Effector CD8-positive, alpha-beta T cell (primary cell): ENCODE measurements at regions not wholly inside any gene's neighbourhood (a gene's known extent, or its start where the extent isn't known, plus 50 kb on each side); places are given as distances from the start of the nearest gene placed in this dataset.
"Not testable (repeated sequence)": the region's sequence is repeated elsewhere in the genome, so short reads cannot be mapped to it uniquely, and the experiment has no call there.

Experiments used
- DNase-seq: peaks from one replicate; lab custom pipeline; 2025; lab: John Stamatoyannopoulos, UW

DNA sequence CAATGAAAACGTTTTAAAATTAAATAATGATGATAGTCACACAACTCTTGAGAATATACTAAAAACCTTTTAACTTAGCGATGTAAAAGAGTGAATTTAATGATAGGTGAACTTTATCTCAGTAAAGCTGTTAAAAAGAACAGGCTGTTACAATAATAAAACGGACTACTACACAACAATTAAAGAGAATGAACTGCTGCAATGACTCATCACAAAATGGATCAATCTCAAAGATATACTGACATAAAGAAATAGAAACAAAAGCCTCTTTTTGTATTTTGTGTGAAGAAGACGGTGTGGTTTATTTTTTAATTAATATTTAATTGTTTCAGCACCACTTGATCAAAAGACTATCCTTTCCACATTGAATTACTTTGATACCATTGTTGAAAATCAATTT is 352.4 kb upstream of the GJE1 start:
- DNase-seq: no peak

DNA sequence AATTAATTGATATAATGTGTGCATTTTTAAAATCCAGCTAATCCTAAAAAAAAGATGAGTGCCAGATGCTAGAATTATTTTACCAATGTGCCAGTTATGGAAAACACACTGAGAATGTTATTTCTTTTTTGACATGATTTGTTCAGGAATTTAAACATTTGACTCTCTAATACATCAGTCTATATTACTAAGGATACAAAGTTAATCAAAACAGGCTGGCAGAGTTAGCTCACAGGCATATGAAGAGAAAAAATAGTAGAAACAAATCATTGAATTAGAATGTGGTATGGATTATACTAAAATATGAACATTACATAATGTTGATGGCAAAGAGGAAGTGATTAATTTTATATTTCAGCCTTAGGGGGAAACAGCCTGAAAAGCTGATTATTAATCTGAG is 368.3 kb upstream of the GJE1 start:
- no peak for DNase-seq

DNA sequence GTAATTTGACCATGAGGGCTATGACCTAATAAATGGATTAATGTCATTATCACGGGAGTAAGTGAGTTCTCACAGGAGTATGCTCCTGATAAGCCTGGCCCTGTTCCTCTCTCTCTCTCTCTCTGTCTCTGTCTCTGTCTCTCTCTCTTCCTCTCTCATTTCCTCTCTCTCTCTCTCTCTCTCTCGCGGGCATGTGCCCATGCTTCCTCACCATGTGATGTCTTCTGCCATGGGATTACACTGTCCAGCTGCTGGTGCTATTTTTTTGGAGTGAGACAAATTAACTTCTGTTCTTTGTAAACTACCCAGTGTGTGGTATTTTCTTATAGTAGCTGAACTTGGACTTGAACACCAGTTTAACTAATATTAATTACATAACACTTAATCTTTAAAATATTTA is 374.3 kb upstream of the GJE1 start:
- DNase-seq: no peak

DNA sequence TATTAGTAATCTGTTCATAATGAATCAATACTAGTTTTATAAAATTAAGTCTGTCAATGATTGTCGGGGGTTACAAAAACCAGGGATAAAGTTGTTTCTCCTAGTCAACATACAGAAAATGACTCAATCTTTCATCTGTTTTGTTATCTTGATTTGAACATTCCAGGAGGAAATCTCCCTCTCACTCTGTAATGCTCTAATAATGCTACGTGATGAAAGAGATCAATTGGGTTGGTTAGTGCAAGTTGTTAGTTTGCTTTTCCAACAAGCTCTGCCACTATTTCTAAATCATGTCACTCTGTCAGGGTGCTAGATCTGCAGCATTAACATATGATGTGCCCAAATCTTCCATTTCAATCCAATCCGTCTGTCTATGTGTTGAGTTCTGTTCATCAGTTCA is 379.5 kb upstream of the GJE1 start:
- DNase-seq: no peak

DNA sequence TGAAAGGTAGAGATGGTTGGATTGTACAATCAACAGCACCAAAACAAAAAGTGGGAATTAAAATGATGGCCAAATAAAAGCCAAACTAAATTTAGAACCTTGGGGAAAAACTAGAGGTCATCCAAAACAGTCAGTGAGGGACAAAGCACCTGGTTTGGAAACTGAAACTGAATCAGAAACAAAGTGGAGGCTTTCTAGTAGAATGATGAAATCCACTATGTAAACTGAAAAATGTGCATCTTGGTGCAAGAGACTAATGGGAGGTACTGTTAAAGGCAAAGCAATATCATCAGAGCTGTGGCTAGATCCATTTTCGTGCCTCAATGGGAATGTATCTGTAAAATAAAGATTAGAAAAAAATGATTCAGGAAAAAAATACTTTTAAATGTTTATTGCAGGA is 380.0 kb upstream of the GJE1 start:
- DNase-seq: no peak

DNA sequence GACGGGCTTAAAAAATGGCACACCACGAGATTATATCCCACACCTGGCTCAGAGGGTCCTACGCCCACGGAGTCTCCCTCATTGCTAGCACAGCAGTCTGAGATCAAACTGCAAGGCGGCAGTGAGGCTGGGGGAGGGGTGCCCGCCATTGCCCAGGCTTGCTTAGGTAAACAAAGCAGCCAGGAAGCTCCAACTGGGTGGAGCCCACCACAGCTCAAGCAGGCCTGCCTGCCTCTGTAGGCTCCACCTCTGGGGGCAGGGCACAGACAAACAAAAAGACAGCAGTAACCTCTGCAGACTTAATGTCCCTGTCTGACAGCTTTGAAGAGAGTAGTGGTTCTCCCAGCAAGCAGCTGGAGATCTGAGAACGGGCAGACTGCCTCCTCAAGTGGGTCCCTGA is 386.4 kb upstream of the GJE1 start:
- DNase-seq: not testable (repeated sequence)

DNA sequence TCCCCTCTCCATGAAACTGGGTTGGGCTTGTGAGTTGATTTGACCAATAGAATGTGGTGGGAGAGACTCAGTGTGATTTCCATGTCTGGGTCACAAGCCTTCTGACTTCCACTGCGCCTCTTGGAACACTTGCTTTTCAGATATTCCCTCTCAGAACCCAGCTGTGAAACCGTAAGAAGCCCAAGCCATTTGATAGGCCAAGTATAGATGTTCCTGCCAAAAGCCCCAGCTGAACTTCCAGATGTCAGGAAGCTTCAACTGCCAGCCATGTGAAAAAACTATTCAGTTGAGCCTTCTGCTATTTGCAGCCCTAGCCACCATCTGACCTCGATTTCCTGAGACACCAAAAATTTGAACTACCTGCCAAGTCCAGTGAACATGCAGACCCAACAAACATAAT is 387.8 kb upstream of the GJE1 start:
- DNase-seq: no peak

DNA sequence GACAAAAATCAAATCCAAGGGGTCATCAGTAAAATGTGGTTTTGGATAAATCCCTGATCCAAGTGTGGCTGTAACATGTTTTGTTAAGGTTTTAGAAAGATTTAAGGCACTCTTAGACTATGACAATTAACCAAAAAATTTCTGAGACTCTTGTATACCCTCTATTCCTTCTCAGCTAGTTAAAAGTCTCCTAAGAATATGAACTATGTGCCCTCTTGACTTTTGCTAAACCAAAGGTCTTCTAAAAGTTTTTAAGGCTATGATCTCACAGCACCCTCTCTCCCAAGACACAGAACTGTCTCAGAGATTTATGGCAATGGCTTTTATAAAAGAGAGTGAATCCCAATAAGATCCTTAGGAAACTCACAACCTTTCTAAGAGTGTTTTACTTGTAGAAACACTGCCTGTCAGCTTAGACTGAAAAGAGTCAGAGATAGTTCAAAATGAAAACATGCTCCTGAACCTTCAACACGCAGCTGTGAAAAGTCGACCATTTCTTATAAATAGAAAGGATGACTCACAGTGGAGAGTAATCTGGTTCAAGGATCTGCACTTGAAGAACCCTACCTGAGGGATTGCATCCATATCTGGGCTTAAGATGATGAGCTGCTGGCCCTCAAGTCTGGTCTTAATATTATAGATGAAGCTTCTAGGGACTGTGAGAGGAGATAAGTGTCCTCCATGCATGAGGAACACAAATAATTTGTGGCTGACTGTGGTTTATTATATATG is 388.4 kb upstream of the GJE1 start:
- no peak for DNase-seq

DNA sequence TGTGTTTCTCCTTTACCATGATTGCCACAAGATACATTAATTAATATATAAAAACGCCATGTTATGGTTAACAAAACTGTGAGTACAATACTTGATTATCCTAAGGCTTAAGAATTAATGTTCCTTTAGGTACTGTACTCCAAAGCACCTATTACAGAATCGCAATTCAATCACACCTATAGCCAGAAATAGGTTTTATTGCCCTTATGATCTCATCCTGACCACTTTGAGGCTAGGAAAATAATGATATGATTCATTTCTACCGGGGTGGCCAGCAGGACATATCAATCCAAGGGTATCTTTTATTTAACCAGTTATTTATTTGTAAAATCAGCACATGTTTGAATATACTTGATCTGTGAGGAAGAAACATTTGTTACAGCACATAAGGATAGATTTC is 396.6 kb upstream of the GJE1 start:
- no peak for DNase-seq

DNA sequence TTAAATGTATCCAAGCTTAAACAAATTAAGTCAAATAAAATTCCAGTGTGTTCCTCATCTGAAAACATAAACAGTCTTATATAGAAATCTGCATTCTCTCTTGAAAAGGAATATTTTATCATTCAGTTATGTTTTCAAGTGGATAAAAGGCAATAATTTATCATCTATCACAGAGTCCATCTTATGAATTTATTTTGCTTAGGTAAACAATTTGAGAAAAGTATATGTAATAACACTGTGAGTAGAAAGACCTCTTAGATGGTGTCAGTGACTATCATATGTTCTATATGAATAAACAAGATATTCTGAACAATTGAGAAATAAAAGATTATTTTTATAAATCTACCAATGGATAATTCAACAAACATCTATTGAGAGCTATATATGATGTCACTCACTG is 397.6 kb upstream of the GJE1 start:
- no peak for DNase-seq

DNA sequence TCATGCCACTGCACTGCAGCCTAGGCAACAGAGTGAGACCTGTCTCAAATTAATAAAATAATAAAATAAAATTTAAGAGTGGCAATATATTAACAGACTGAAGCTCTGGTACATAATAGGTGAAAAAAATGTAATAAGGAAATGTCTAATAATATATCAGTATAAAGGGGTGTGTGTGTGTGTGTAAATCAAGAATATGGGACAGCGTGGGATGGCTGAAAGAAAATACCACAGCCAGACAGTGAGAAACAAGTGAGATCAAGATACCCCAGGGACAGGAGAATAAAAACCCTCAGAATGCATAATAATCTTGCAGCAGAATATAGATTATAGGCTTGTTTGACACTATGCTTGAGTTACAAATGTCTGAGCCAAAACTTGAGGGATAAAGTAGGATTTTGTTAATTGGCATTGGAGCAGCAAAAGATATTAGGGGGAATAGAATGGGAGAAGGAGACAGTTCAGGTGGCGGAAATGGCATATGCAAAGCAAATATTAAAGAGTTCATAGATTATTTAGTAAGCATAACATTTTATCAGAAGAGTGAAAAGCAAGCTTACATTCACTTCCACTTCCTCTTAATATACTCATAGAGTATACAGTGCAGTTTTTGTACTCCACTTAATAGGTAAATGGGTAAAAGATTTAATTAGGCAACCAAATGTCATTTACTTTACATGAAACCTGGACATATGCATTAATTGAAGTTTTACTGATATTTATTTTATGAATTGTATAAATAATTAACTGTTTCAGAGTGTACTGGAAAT is 398.5 kb upstream of the GJE1 start:
- no peak for DNase-seq

DNA sequence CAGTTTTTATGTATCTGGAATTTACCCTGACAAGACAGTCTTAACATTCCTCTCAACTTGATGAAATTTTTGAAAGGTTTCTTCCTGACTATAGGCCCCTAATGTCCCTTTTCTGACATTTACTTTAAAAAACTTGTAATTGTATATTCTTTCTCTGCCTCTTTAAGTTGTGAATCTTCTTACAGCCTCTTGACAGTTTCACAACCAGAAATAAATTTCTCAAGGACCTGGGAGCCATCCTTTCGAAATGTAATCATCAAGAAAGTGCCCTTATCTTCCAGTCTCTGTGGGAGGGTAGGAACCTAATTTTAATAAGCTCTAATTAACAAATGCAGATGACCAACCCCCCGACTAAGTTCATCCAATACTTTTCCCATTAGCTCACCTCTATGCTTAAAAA is 403.6 kb upstream of the GJE1 start:
- no peak for DNase-seq

DNA sequence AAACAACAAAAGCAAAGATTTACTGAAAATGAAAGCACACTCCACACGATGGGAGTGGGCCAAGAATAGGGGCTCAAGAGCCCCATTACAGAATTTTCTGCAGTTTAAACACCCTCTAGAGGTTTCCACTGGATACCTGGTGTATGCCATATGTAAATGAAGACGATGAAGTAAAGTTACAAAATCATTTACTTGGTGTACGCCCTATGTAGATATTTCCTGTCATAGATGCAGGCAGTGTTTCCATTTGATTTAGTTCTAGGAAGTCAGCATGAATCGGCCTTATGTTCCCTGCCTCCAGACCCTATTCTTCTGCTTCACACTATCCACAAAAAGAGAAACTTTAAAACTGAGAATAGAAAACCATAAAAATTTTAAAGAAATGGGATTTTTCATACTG is 404.4 kb upstream of the GJE1 start:
- DNase-seq: no peak

DNA sequence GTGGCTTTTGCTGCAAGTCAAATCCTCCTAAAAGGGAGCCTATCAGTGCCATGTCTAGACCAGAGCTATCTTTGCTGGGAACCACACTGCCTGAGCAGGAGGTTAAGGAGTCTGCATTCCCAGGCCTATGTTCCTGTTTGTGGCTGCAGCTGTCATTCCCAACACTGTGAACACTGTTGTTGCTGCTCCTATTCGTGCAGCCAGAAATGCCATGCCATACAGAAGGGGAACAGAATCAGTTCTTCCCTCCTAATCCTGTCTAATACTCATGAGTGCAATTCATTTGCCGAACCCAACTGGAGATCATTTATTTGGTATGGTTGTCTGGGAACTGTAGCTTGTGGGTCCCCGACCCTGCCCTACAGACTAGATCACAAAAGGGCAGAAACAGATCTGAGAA is 406.5 kb upstream of the GJE1 start:
- no peak for DNase-seq

DNA sequence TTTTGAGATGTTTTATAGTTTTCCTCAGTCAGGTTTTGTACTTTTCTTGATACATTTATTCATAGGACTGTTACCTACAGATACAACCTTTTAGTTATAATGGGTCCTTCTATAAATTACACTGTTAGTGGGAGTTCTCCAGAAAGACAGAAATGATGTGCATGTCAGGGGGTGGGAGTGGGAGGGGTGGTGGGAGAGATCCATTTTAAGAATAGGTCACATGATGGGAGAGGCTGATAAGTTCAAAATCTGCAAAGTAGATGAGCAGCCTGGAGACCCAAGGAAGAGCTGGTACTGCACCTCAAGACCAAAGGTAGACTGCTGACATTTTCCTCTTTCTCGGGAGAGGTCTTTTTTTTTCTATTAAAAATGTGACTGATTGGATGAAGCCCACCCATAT is 408.0 kb upstream of the GJE1 start:
- DNase-seq: no peak

DNA sequence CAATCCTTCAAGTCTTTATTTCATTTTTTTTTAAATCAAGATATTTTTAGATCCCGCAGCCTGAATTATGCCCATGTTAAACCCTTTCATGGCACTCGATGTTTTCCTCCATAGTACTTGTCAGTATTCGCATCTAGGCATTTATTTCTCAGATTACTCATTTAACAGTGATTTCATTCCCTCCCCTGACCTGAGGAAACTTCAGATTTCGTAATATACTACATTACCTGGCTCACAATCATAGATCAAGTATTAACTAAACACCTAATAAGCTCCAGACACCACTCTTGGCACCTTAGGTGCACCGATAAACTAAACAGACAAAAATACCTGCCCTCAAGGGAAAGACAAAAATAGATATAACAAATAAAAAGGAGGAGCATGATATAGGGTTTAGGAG is 413.2 kb upstream of the GJE1 start:
- no peak for DNase-seq

DNA sequence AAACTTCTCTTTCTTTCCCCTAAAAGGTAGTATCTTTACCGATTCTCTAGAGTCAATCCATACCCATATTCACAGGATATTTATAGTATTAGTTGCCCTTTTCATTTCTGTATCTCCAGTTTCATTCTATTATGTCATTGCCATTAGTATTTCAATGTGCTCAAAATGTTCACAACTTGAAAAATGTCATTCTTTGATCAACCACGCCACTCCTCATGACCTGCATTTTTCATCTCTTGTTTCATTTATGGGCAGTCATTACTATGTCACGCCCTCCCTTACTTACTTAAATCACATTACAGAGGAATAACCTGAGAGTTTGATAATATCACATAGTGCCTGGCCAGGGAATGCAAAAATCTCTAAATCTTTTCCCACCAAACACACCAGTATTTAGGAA is 427.3 kb upstream of the GJE1 start:
- no peak for DNase-seq

DNA sequence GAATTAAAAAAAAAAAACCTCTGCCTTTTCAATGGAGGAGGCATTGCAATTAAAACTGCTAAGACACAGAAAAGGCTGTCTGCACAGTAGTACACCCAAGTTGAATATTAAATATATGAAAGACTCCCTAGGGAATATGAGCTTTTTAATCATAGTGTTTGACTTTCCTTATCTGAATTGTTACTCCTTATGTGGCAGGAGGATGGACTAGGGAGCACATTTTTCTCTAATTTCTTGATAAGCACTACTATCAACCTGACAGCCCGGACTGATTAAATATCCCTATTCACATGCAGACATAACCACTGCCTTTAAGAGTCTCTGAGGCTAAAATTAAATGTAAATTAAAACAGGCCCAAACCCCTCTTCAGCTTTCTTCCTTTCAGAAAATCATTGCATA is 428.6 kb upstream of the GJE1 start:
- DNase-seq: no peak

DNA sequence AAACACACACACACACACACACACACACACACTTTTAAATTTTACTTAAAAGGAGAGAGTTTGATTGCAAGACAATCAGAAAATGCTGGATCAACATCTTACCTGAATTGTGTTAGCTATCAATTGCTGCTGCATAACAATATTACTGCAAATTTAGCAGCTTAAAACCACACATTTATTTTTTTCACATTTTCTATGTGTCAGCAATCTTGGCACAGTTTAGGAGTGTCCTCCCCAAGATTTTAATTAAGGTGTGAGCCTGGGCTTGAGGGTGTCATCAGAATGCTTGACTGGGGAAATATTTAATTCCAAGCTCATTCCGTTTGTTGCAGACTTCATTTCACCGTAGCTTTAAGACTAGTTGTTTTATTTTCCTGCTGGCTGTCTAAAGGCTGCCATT is 431.0 kb upstream of the GJE1 start:
- no peak for DNase-seq

DNA sequence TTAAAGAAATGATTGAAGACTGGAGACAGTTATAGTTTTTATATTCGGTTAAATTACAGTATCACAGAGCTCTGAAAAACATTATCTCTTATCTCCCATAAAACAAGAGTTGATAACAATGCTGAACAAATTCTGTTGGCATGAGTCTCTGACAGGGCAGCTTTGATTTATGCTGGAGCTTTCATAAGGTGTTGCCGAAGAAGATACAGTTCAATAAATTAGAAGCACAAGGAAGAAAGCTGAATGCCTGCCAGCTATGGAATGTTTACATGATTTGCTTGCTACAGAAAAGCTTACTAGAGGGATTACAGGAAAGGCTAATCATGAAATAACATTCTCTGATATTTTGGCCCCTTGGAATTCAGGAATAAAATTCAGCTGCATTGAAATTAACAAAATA is 431.9 kb upstream of the GJE1 start:
- no peak for DNase-seq

DNA sequence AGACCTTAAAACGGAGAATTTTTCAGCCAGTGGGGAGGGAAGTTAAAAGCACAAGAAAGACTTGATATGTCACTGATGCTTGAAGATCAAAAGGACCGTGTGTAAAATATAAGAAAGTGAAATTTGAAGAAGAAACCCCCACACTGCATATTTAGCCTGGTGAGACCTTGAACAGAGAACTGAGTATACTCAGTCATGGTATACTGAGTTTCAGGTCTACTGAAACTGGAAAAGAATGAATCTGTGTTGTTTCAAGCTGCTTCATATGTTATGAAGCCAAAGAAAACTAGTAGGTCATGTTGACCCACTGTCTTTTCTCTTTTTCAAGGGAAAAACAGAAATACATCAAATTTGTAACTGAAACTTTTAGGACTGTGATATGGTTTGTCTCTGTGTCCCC is 443.8 kb upstream of the GJE1 start:
- DNase-seq: no peak

DNA sequence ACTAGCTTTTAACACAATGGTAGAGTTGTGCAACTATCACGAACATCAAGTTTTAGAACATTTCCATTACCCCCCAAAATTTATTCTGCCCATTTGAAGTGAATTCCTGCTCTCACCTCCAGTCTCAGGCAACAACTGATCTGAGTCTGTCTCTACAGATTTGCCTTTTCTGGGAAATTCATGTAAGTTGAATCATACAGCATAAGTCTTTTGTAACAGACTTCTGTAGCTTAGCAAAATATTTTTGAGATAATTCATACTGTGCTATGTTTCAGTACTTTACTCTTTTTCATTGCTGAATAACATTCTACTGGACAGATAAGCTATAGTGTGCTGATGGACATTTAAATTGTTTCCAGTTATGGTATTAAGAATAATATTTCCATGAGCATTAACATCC is 447.3 kb upstream of the GJE1 start:
- DNase-seq: no peak

DNA sequence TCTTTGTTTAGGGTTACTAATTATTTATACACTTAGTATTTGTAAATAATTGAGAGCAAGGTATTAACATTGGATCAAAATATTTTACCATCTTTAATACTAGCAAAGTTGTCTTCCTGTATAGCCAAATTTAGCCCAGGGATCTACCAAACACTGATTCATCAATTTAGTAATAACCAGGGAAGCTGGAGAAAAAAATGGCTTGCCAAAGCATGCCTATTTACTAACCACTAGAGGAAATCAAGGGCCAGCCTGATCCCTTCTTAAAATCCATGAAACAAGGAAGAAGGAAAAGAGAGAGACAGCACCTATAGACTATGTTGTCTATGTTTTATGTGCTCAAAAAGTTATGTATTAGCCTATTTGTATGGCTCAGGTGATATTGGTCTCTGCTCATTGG is 450.3 kb upstream of the GJE1 start:
- no peak for DNase-seq
